ENCODE measurements at regions not wholly inside any gene's neighbourhood (a gene's known extent, or its start where the extent isn't known, plus 50 kb on each side); places are given as distances from the start of the nearest gene placed in this dataset.

GRCh38 chr7:41053820-41054219, 649.1 kb downstream of the INHBA start:
- DNase-seq (ENCODE audit: low read depth), result no peak
- no peak overlapping the region for H3K4me3 ChIP-seq (ENCODE audit: low read length)
- no peak for TF ChIP-seq CTCF (IDR thresholded peaks at IDR 0.05; ENCODE audit: insufficient read depth, low read depth, low read length, missing control alignments)

GRCh38 chr7:41052736-41053135, 650.2 kb downstream of the INHBA start:
- DNase-seq (ENCODE audit: low read depth), result no peak
- no peak for TF ChIP-seq CTCF (IDR thresholded peaks at IDR 0.05; ENCODE audit: insufficient read depth, low read depth, low read length, missing control alignments)
- no peak overlapping the region for H3K4me3 ChIP-seq (ENCODE audit: low read length)

- H3K4me3 ChIP-seq (ENCODE audit: low read length), result no peak overlapping the region
- no peak for DNase-seq (ENCODE audit: low read depth)
- TF ChIP-seq CTCF (IDR thresholded peaks at IDR 0.05; ENCODE audit: insufficient read depth, low read depth, low read length, missing control alignments), result no peak
Measured at GRCh38 chr7:41052201-41052600, 650.7 kb downstream of the INHBA start.

- no peak overlapping the region for H3K4me3 ChIP-seq (ENCODE audit: low read length)
- DNase-seq (ENCODE audit: low read depth), result no peak
- TF ChIP-seq CTCF (IDR thresholded peaks at IDR 0.05; ENCODE audit: insufficient read depth, low read depth, low read length, missing control alignments), result no peak
Measured at GRCh38 chr7:41051535-41051934, 651.4 kb downstream of the INHBA start.

- TF ChIP-seq CTCF (IDR thresholded peaks at IDR 0.05; ENCODE audit: insufficient read depth, low read depth, low read length, missing control alignments), result no peak
- DNase-seq (ENCODE audit: low read depth), result no peak
- H3K4me3 ChIP-seq (ENCODE audit: low read length), result no peak overlapping the region
Measured at GRCh38 chr7:41051062-41051461, 651.8 kb downstream of the INHBA start.

GRCh38 chr7:41048771-41049170, 654.1 kb downstream of the INHBA start:
- no peak for TF ChIP-seq CTCF (IDR thresholded peaks at IDR 0.05; ENCODE audit: insufficient read depth, low read depth, low read length, missing control alignments)
- DNase-seq (ENCODE audit: low read depth), result no peak

GRCh38 chr7:41047789-41048191, 655.1 kb downstream of the INHBA start:
- no peak for DNase-seq (ENCODE audit: low read depth)
- no peak for TF ChIP-seq CTCF (IDR thresholded peaks at IDR 0.05; ENCODE audit: insufficient read depth, low read depth, low read length, missing control alignments)
- H3K4me3 ChIP-seq (ENCODE audit: low read length), result no peak overlapping the region

More at GRCh38 chr7:41048771-41049170, 654.1 kb downstream of the INHBA start:
- H3K4me3 ChIP-seq (ENCODE audit: low read length), result no peak overlapping the region
